GM19023 (cell line): ENCODE measurements at regions not wholly inside any gene's neighbourhood (a gene's known extent, or its start where the extent isn't known, plus 50 kb on each side); places are given as distances from the start of the nearest gene placed in this dataset.
"Not testable (repeated sequence)": the region's sequence is repeated elsewhere in the genome, so short reads cannot be mapped to it uniquely, and the experiment has no call there.

Source experiments
- ATAC-seq: cut with Tn5 transposase; IDR thresholded peaks from one replicate; pipeline ENCODE4 v1.9.1; 2021; ENCODE audit warnings: mild to moderate bottlenecking, moderate library complexity; ENCODE audit not compliant: unreplicated experiment

DNA sequence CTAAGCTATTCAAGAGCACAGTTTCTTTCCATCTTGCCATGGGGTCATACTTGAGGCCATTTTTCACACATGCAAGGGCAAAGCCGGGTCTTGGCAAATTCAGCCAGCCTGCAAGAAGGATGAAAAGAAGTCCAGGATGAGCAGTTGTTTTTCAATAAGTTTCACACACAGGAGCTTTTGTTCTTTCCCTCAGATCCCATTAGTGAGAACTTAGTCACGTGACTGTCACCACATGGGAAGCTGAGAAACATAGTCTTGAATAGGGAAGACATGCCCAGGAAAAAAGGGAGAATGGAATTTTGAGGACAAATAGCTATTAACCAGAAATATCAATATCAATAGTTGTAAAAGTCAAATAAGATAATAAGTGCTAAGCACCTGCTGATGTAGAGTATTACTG lies 137.7 kb downstream of the AHR start:
- no peak for ATAC-seq

DNA sequence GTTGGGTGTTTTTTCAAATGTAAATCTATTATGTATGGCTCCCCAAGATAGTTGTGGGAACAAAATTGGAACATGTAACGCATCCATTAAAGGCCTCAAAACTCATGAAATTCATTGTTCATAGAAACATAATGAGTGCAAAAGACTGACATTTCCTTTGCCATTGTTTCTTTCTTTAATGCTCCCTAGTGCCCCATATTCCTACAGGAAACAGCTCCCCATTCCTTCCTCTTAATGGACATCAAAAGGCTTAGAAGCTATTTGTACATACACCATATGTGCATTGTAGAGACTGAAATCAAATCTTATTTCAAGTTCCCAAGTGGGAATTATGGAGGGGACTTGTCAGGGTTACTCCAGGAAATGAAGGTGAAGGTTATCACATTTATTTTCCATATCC lies 139.1 kb downstream of the AHR start:
- no peak for ATAC-seq

GRCh38 chr7:17440025-17440784 lies 141.8 kb downstream of the AHR start:
- ATAC-seq: not testable (repeated sequence)

DNA sequence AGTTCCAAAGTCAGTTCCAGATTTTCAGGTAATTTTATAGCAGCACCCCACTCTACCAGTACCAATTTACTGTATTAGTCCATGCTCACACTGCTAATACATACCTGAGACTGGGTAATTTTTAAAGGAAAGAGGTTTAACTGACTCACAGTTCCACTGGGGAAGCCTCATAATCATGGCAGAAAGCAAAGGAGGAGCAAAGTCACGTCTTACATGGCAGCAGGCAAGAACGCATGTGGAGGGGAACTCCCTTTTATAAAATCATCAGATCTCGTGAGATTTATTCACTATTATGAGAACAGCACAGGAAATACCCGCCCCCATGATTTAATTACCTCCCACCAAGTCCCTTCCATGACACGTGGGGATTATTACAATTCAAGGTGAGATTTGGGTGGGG lies 142.4 kb downstream of the AHR start:
- ATAC-seq: no peak

DNA sequence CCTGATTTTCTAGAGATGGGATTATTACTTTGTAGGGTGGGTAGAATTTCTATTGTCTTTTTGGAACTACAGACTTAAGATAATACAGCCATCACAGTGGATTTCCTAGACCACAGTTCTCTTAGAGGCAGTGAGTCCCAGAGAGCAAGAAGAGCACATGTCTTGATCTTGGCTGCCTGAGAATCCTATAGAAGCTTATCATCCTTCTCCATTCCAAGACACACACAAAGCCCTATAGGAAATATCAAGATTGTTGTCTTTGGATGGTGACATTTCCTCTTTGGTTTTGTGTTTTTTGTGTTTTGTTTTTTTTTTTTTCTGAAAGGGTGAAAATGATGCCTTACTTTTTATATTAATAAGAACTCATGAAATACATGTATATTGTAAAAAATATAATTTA lies 143.1 kb downstream of the AHR start:
- ATAC-seq: no peak

DNA sequence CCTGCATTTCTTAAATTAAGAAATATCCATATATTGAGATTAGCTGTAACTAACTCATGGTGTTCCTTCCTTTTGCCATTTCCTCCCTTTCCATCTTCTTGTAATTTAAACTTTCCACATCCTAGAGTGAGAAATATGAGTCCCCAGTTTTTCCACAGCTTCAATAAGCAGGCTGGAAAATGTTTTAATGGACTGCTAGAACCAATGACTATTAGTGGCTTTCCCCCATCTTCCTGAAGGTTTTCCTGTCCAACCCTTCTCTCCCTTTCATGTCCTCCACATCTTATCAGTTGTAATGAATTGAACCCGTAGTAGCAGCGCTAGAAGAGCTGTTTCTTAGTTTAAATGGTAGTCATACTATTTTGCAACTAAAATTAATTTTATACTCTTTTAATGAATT lies 145.7 kb downstream of the AHR start:
- ATAC-seq: no peak

GRCh38 chr7:17444673-17445072 lies 146.2 kb downstream of the AHR start:
- ATAC-seq: no peak

GRCh38 chr7:17446340-17446739 lies 147.9 kb downstream of the AHR start:
- no peak for ATAC-seq

- ATAC-seq: no peak
These were observed 149.5 kb downstream of the AHR start for GRCh38 chr7:17447728-17448478.

- ATAC-seq: no peak
These were observed 150.3 kb downstream of the AHR start for GRCh38 chr7:17448479-17449423.

DNA sequence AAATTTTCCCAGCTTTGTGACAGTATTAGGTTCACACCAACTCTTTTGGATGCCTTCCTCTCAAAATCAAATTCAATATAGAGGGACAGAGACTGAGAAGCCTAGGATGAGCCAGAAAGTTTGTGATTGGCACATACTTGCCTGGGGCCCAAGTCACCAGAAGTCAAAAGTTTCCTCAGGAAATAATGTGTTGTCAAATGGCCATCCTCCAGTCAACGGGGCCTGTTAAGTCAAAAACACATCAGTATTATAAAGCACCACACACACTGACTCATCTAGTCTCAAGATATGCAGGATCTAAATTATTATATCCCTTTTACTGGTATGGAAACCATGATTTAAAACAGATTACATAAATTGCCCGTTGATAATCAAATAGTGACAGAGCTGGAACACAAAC lies 158.1 kb downstream of the AHR start:
- ATAC-seq: no peak

DNA sequence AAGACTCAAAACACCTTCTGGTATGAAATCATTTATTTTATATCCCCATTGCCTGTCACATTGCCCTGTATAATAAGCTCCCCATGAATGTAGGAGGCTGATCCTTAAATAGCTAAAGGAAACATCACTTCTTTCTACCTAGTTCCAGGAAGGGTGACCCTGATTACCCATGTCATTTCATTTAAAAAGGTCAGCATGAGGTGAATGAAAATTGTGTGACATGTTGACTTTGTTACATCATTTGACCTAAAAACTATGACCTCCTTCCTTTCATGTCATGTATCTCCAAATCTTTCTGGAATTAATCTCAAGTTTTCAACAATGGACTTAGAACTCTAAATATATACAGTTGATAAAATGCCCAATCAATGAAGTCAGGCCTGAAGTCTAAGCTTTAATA lies 161.5 kb downstream of the AHR start:
- no peak for ATAC-seq

GRCh38 chr7:17460665-17461064 lies 162.2 kb downstream of the AHR start:
- ATAC-seq: no peak

DNA sequence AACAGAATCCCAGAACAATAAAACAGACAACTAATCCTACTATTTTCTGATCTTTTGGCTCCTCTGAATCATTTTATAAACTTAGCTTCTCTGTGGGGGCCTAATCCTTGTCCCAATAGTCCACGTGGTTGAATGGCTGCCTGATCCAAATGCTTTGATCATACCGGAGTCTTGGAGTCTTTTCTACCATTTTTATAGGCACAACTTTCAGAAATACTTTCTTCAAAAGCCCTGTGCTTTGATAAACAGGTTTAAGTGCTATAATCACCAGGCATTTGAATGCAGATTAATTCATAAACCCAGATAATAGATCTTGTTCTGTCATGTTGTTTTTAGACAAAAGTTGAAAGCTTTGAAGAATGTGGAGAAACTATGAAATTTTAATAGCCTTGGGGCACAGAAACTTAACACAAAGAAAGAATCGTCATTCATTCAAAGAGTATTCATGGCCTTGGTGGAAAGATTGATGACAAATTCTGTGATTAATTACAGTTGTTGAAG lies 163.7 kb downstream of the AHR start:
- no peak for ATAC-seq

DNA sequence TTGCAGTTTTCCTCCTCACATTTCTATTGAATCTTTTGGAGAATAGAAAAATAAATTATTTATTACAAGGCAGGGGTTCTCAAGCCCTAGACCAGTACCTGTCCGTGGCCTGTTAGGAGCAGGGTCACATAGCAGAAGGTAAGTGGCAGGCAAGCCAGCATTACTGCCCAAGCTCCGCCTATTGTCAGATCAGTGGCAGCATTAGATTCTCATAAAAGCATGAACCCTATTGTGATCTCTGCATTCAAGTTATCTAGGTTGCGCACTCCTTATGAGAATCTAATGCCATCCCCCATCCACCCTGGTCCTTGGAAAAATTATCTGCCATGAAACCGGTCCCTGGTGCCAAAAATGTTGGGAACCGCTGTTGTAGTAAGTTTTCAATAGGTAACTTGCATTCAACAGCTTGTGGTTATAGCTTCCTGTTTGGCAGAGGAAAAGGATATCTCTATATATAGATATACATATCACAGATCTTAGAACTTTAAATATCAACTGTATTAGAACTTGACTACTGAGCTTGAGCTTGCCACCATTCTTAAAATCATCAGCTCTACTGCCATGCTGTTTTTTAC lies 165.1 kb downstream of the AHR start:
- ATAC-seq: no peak

- no peak for ATAC-seq
These were observed 167.8 kb downstream of the AHR start for GRCh38 chr7:17466216-17466615.

DNA sequence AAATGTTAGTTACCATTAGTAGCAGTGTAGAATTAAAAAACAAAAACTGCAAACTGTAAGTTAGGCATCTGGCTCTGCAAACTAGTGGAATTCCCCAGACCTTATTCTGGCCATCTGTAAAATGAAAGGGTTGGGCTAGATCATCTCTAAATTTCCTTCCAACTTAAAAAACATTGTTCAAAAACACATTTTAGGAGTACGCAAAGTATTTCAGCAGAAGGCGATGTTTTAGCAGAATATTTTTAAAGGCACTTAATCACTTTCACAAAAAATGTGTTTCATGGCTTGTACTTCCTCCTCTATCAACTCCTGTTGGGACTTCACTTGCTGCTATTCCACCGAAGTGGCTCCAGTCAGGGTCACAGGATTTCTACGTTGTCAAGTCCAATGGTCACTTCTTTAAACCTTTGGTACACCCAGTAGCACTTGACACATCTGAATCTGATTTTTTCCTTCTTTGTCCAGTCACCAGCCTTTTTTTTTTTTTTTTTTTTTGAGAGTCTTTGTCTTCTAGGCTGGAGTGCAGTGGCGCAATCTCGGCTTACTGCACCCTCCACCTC lies 169.0 kb downstream of the AHR start:
- no peak for ATAC-seq

- no peak for ATAC-seq
These were observed 172.9 kb downstream of the AHR start for GRCh38 chr7:17471325-17471724.

DNA sequence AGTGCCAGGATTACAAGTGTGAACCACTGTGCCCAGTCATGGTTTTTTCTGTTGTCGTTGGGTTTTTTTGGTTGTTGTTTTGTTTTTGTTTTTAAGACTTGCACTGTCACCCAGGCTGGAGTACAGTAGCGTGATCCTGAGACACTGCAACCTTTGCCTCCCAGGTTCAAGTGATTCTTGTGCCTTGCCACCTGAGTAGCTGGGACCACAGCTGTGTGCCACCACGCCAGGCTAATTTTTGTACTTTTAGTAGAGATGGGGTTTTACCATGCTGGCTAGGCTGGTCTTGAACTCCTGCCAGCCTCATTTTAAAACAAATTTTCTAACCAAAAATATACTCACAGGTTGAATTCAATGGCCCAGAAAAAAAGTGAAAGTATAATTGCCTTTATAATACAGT lies 174.1 kb downstream of the AHR start:
- no peak for ATAC-seq

DNA sequence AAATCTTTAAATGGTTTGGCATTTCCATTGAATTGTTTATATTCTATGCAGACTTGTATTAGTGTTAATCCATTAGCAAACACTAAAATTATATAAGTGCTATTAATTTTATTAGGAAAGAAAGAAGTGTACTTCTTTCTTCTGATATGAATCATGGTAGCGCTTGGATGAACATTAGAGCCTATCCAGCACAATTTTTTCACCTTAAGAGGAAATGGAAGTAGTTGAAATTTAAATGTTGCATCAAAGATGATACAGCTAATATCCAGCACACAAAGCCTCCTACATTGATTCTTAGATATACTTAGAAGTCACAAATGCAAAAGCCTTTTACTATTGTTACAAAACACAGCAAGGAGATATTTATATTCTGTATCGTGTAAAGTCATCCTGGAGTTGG lies 174.5 kb downstream of the AHR start:
- ATAC-seq: no peak
